ENCODE measurements at regions not wholly inside any gene's neighbourhood (a gene's known extent, or its start where the extent isn't known, plus 50 kb on each side); places are given as distances from the start of the nearest gene placed in this dataset.
A peak's percentile ranks its signal among the peaks of the same experiment; 100 is the strongest.

GRCh38 chr1:222914861-222915632, 100.2 kb downstream of the DISP1 start:
- DNase-seq: no peak

- no peak for DNase-seq
Observed at GRCh38 chr1:222916100-222916499, 101.3 kb downstream of the DISP1 start.

GRCh38 chr1:222918801-222919477, 104.1 kb downstream of the DISP1 start:
- DNase-seq: no peak

GRCh38 chr1:222919478-222919865, 104.6 kb downstream of the DISP1 start:
- DNase-seq: no peak

- no peak for DNase-seq
Observed at GRCh38 chr1:222920169-222920568, 105.3 kb downstream of the DISP1 start.

- no peak for DNase-seq
Observed at GRCh38 chr1:222921945-222922344, 107.1 kb downstream of the DISP1 start.

GRCh38 chr1:222923506-222923905, 108.7 kb downstream of the DISP1 start:
- no peak for DNase-seq

GRCh38 chr1:222924136-222924706, 109.4 kb downstream of the DISP1 start:
- DNase-seq: no peak

- peak; percentile 69 for DNase-seq
Observed at GRCh38 chr1:222926566-222926965, 111.7 kb downstream of the DISP1 start.

- DNase-seq: peak; percentile 64
Observed at GRCh38 chr1:222927031-222927430, 112.2 kb downstream of the DISP1 start.

GRCh38 chr1:222928212-222928611, 113.4 kb downstream of the DISP1 start:
- peak; percentile 88 for DNase-seq

- no peak for DNase-seq
Observed at GRCh38 chr1:222930070-222930469, 115.2 kb downstream of the DISP1 start.

GRCh38 chr1:222931023-222931422, 116.2 kb downstream of the DISP1 start:
- no peak for DNase-seq

GRCh38 chr1:222933273-222933672, 118.4 kb downstream of the DISP1 start:
- DNase-seq: no peak

- DNase-seq: no peak
Observed at GRCh38 chr1:222935239-222935900, 120.5 kb downstream of the DISP1 start.

- DNase-seq: no peak
Observed at GRCh38 chr1:222936042-222936441, 121.2 kb downstream of the DISP1 start.

- DNase-seq: no peak
Observed at GRCh38 chr1:222938986-222939385, 124.1 kb downstream of the DISP1 start.

GRCh38 chr1:222940095-222940494, 125.3 kb downstream of the DISP1 start:
- DNase-seq: no peak

GRCh38 chr1:222940906-222941305, 126.1 kb downstream of the DISP1 start:
- DNase-seq: no peak

GRCh38 chr1:222941425-222941824, 126.6 kb downstream of the DISP1 start:
- no peak for DNase-seq

- no peak for DNase-seq
Observed at GRCh38 chr1:222946436-222946835, 131.6 kb downstream of the DISP1 start.

- no peak for DNase-seq
Observed at GRCh38 chr1:222948079-222948478, 133.2 kb downstream of the DISP1 start.

GRCh38 chr1:222950892-222951291, 136.1 kb downstream of the DISP1 start:
- DNase-seq: peak; percentile 46

GRCh38 chr1:222953585-222953984, 138.7 kb downstream of the DISP1 start:
- DNase-seq: no peak

All from NCI-H774 (cell line).